Astrocyte (in vitro differentiated cells and primary cell): ENCODE measurements at regions not wholly inside any gene's neighbourhood (a gene's known extent, or its start where the extent isn't known, plus 50 kb on each side); places are given as distances from the start of the nearest gene placed in this dataset.

Source experiments
- DNase-seq: peaks from one replicate; pipeline ENCODE4 v3.0.0-alpha.2; 2010; ENCODE audit warnings: low read depth
- FAIRE-seq: peaks from 2 replicates; lab custom pipeline; 2011; peaks lifted over from hg19 to GRCh38; lab: Jason Lieb, UNC
- H2AFZ ChIP-seq: 2 replicates; pipeline ENCODE4 v1.6.0; 2012; ENCODE audit warnings: low read depth, low read length, inconsistent platforms
- H3K27ac ChIP-seq: 2 replicates; pipeline ENCODE4 v1.5.1; 2011; ENCODE audit warnings: low read depth, low read length, inconsistent platforms
- H3K27me3 ChIP-seq: 2 replicates; pipeline ENCODE4 v1.6.0; 2011; ENCODE audit warnings: low read length, inconsistent platforms; ENCODE audit not compliant: insufficient read depth
- H3K36me3 ChIP-seq: 2 replicates; pipeline ENCODE4 v1.5.1; 2011; ENCODE audit warnings: low read length, inconsistent platforms; ENCODE audit not compliant: insufficient read depth
- H3K4me1 ChIP-seq: 2 replicates; pipeline ENCODE4 v1.5.1; 2011; ENCODE audit warnings: low read length, inconsistent platforms; ENCODE audit not compliant: insufficient read depth
- H3K4me2 ChIP-seq: 2 replicates; pipeline ENCODE4 v1.6.0; 2012; ENCODE audit warnings: low read length, inconsistent platforms
- H3K4me3 ChIP-seq: 2 replicates; pipeline ENCODE4 v1.5.1; 2011; ENCODE audit warnings: low read depth, mild to moderate bottlenecking, low read length, inconsistent platforms; ENCODE audit not compliant: insufficient read depth
- H3K79me2 ChIP-seq: 2 replicates; pipeline ENCODE4 v1.6.0; 2012; ENCODE audit warnings: mild to moderate bottlenecking, low read length, inconsistent platforms; ENCODE audit not compliant: insufficient read depth
- H3K9ac ChIP-seq: 2 replicates; pipeline ENCODE4 v1.6.0; 2012; ENCODE audit warnings: mild to moderate bottlenecking, low read length, inconsistent platforms
- H3K9me3 ChIP-seq: 2 replicates; pipeline ENCODE4 v1.5.1; 2012; ENCODE audit warnings: low read depth, mild to moderate bottlenecking, low read length, inconsistent platforms; ENCODE audit not compliant: insufficient read depth
- H4K20me1 ChIP-seq: 2 replicates; pipeline ENCODE4 v1.6.0; 2012; ENCODE audit warnings: low read length, inconsistent platforms; ENCODE audit not compliant: insufficient read depth
- H3K27ac Mint-ChIP-seq: one replicate; pipeline ENCODE4 v1.8.0; 2021; ENCODE audit warnings: mild to moderate bottlenecking, mixed read lengths; ENCODE audit not compliant: unreplicated experiment
- H3K27me3 Mint-ChIP-seq: one replicate; pipeline ENCODE4 v1.8.0; 2021; ENCODE audit warnings: low read depth, mixed read lengths; ENCODE audit not compliant: unreplicated experiment
- H3K36me3 Mint-ChIP-seq: one replicate; pipeline ENCODE4 v1.8.0; 2021; ENCODE audit warnings: low read depth, mixed read lengths; ENCODE audit not compliant: unreplicated experiment
- H3K4me1 Mint-ChIP-seq: one replicate; pipeline ENCODE4 v1.8.0; 2021; ENCODE audit warnings: low read depth, mixed read lengths; ENCODE audit not compliant: unreplicated experiment
- H3K4me3 Mint-ChIP-seq: one replicate; pipeline ENCODE4 v1.8.0; 2021; ENCODE audit warnings: mild to moderate bottlenecking, moderate library complexity, mixed read lengths; ENCODE audit not compliant: unreplicated experiment
- H3K9me3 Mint-ChIP-seq: one replicate; pipeline ENCODE4 v1.8.0; 2021; ENCODE audit warnings: mild to moderate bottlenecking, mixed read lengths; ENCODE audit not compliant: unreplicated experiment
- CTCF ChIP-seq: IDR thresholded peaks from 2 replicates; pipeline ENCODE4 v1.5.1; 2011; ENCODE audit warnings: low read depth, mild to moderate bottlenecking, inconsistent platforms, low read length, moderate library complexity; ENCODE audit not compliant: insufficient read depth
- EZH2 ChIP-seq: IDR thresholded peaks from 2 replicates; pipeline ENCODE4 v1.6.1; 2012; ENCODE audit warnings: mild to moderate bottlenecking, low read length, inconsistent platforms; ENCODE audit not compliant: insufficient read depth

GRCh38 chr15:97597801-97598200, 362.7 kb upstream of the ARRDC4 start:
- no peak overlapping the region for H3K27ac Mint-ChIP-seq
- TF ChIP-seq EZH2 (no peak), CTCF (no peak)
- Histone ChIP-seq H2AFZ (no peak overlapping the region), H3K27me3 (no peaks in the 10 kb centered on the region), H3K4me2 (no peak overlapping the region), H3K36me3 (no peaks in the 10 kb centered on the region), H4K20me1 (no peaks in the 10 kb centered on the region), H3K9ac (no peak overlapping the region), H3K79me2 (no peaks in the 10 kb centered on the region), H3K27ac (no peak overlapping the region), H3K4me3 (no peak overlapping the region), H3K9me3 (peaks cover 3% of the 10 kb centered on the region), H3K4me1 (no peaks in the 10 kb centered on the region)
- H3K4me3 Mint-ChIP-seq = no peak overlapping the region
- no peaks in the 10 kb centered on the region for H3K9me3 Mint-ChIP-seq
- no peaks in the 10 kb centered on the region for H3K27me3 Mint-ChIP-seq
- no peak for FAIRE-seq
- no peaks in the 10 kb centered on the region for H3K4me1 Mint-ChIP-seq
- H3K36me3 Mint-ChIP-seq = no peaks in the 10 kb centered on the region
- DNase-seq = no peak

- H3K27me3 ChIP-seq = no peaks in the 10 kb centered on the region
- H3K4me2 ChIP-seq = no peak overlapping the region
- no peaks in the 10 kb centered on the region for H3K4me1 ChIP-seq
- Mint-ChIP-seq H3K36me3 (no peaks in the 10 kb centered on the region), H3K27ac (no peak overlapping the region), H3K4me3 (no peak overlapping the region), H3K27me3 (no peaks in the 10 kb centered on the region), H3K9me3 (no peaks in the 10 kb centered on the region), H3K4me1 (no peaks in the 10 kb centered on the region)
- TF ChIP-seq CTCF = no peak
- no peak overlapping the region for H3K27ac ChIP-seq
- no peak overlapping the region for H3K4me3 ChIP-seq
- no peak overlapping the region for H2AFZ ChIP-seq
- no peaks in the 10 kb centered on the region for H4K20me1 ChIP-seq
- no peak overlapping the region for H3K9ac ChIP-seq
- H3K36me3 ChIP-seq = no peaks in the 10 kb centered on the region
- no peaks in the 10 kb centered on the region for H3K79me2 ChIP-seq
- DNase-seq = no peak
- peaks cover 3% of the 10 kb centered on the region for H3K9me3 ChIP-seq
- FAIRE-seq = no peak
Observed at GRCh38 chr15:97598353-97598798, 362.1 kb upstream of the ARRDC4 start.

DNA sequence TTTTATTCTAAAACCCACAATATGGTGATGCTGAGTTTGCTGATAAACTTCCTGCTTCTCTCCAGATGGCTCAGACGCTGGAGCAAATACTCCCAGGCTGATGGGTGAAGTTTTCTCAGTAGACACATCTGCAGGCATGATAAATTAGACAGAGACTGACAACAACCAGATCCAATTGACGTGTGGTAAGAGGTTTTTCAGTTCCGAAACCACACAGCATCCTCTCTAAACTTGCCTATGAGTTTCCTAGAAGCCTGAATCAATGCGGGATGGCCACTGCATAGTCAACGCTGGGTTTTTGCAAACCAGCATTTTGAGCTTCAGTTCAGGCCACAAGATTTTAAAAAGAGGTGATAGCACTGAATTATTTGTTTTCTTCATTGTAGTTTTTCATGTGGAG, 360.3 kb upstream of the ARRDC4 start:
- Histone ChIP-seq H3K4me1 (no peaks in the 10 kb centered on the region), H3K4me2 (no peak overlapping the region), H3K27me3 (no peaks in the 10 kb centered on the region), H2AFZ (no peak overlapping the region), H3K36me3 (no peaks in the 10 kb centered on the region), H3K79me2 (no peaks in the 10 kb centered on the region), H3K9ac (no peak overlapping the region), H3K27ac (no peak overlapping the region), H4K20me1 (no peaks in the 10 kb centered on the region), H3K9me3 (peaks cover 3% of the 10 kb centered on the region), H3K4me3 (no peak overlapping the region)
- Mint-ChIP-seq H3K4me3 (no peak overlapping the region), H3K27me3 (no peaks in the 10 kb centered on the region), H3K4me1 (no peaks in the 10 kb centered on the region), H3K36me3 (no peaks in the 10 kb centered on the region), H3K9me3 (no peaks in the 10 kb centered on the region), H3K27ac (no peak overlapping the region)
- no peak for TF ChIP-seq CTCF
- TF ChIP-seq EZH2 = no peak
- no peak for DNase-seq
- FAIRE-seq = no peak
